Body of pancreas (tissue), 4 donors: ENCODE measurements at regions not wholly inside any gene's neighbourhood (a gene's known extent, or its start where the extent isn't known, plus 50 kb on each side); places are given as distances from the start of the nearest gene placed in this dataset.

ENCODE experiments used
- ATAC-seq: fragments of 150-250 bp; one replicate; pipeline ENCODE4 v1.9.1; 2016
- DNase-seq, 4 donors: peaks; one replicate each; pipeline ENCODE4 v3.0.0-alpha.2; 2019
- H3K27ac ChIP-seq, 4 donors: fragments of 200-600 bp; sonication (generic); 1 replicate in 3 of 4; 2 replicates in 1 of 4; pipeline versions ENCODE4 v1.5.1 to v1.6.1; 2016 to 2019; ENCODE audit warnings: mild to moderate bottlenecking in 1 of 4, mixed read lengths in 1 of 4, moderate library complexity in 1 of 4
- H3K27me3 ChIP-seq, 2 donors: fragments of 200-600 bp; sonication (generic); one replicate each; pipeline ENCODE4 v1.6.0; 2016; ENCODE audit warnings: mild to moderate bottlenecking in 1 of 2
- H3K36me3 ChIP-seq, 2 donors: fragments of 200-600 bp; sonication (generic); replicated peaks in 1 of 2; 2 replicates each; pipeline ENCODE4 v1.5.1; 2016; ENCODE audit warnings: low read depth in 2 of 2; ENCODE audit not compliant: insufficient read depth in 1 of 2
- H3K4me1 ChIP-seq: fragments of 200-600 bp; sonication (generic); one replicate; pipeline ENCODE4 v1.6.0; 2016
- H3K4me3 ChIP-seq, 2 donors: fragments of 200-600 bp; sonication (generic); 1 replicate in 1 of 2; 2 replicates in 1 of 2; pipeline ENCODE4 v1.5.1; 2016 to 2019
- H3K9me3 ChIP-seq, 3 donors: fragments of 200-600 bp; sonication (generic); 1 replicate in 2 of 3; 2 replicates in 1 of 3; pipeline ENCODE4 v1.5.1; 2016
- POLR2A ChIP-seq, 3 donors: fragments of 450-650 bp; IDR thresholded peaks; one replicate each; pipeline ENCODE4 v1.6.1; 2016; ENCODE audit warnings: antibody characterized with exemption in 3 of 3, mild to moderate bottlenecking in 2 of 3
- WGBS, 2 donors: methylation state at CpG; one replicate each; pipeline ENCODE4 v1.1.5; 2017; 5-methylcytosine and 5-hydroxymethylcytosine counted together
- intact Hi-C: fragments of 100-400 bp; cut with DNase I; formaldehyde crosslinking; loops from one replicate; pipeline ENCODE4 v1.15.1; 2023
- TF ChIP-seq, protein P1 (sequence below), 7 experiments: fragments of 450-650 bp in 4 of 7; fragments of 200-600 bp in 3 of 7; sonication (generic) in 3 of 7; IDR thresholded peaks; one replicate each; pipeline ENCODE4 v1.5.1; 2016 to 2019; ENCODE audit warnings: antibody characterized with exemption in 7 of 7

DNA sequence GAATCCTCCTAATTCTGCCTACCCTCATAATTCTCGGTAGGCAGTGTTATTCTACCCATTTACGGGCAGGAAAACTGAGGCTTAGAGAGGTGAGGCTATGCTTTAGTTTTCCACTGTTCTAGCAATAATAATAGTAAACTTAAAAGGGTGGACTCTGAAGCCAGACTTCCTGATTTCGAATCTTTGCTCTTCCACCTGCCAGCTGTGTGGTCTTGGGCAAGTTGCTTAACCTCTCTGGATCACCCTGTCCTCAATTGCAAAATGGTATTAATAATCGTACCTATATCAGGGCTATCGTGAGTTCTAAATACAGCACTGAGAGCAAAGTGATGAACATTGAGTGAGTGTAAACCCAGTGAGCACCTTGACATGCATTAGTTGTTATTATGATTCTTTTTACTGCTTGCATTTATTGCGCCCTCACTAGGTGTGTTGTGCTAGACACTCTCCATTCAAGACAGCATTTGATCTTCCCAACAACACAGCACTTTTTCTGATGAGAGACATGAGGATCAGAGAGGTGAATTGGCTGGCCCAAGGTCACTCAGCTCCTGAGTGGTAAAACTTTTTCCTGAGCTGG lies 102.3 kb upstream of the CSF3R start:
- Histone ChIP-seq H3K4me1 (no peaks in the 10 kb centered on the region), H3K27me3 (no peaks in the 10 kb centered on the region), H3K36me3 (no peaks in the 10 kb centered on the region), H3K9me3 (no peaks in the 10 kb centered on the region), H3K27ac (no peak overlapping the region), H3K4me3 (no peak overlapping the region)
- DNase-seq (no peak), ATAC-seq (no peak)
- intact Hi-C loops: no loop called here
- WGBS, 2 donors: 43 to 53% methylated on average over 6 of the region's 6 CpGs
- TF ChIP-seq, protein P1, sequence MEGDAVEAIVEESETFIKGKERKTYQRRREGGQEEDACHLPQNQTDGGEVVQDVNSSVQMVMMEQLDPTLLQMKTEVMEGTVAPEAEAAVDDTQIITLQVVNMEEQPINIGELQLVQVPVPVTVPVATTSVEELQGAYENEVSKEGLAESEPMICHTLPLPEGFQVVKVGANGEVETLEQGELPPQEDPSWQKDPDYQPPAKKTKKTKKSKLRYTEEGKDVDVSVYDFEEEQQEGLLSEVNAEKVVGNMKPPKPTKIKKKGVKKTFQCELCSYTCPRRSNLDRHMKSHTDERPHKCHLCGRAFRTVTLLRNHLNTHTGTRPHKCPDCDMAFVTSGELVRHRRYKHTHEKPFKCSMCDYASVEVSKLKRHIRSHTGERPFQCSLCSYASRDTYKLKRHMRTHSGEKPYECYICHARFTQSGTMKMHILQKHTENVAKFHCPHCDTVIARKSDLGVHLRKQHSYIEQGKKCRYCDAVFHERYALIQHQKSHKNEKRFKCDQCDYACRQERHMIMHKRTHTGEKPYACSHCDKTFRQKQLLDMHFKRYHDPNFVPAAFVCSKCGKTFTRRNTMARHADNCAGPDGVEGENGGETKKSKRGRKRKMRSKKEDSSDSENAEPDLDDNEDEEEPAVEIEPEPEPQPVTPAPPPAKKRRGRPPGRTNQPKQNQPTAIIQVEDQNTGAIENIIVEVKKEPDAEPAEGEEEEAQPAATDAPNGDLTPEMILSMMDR (IDR thresholded peaks at IDR 0.05): no peak
- TF ChIP-seq POLR2A (IDR thresholded peaks at IDR 0.05): no peak

DNA sequence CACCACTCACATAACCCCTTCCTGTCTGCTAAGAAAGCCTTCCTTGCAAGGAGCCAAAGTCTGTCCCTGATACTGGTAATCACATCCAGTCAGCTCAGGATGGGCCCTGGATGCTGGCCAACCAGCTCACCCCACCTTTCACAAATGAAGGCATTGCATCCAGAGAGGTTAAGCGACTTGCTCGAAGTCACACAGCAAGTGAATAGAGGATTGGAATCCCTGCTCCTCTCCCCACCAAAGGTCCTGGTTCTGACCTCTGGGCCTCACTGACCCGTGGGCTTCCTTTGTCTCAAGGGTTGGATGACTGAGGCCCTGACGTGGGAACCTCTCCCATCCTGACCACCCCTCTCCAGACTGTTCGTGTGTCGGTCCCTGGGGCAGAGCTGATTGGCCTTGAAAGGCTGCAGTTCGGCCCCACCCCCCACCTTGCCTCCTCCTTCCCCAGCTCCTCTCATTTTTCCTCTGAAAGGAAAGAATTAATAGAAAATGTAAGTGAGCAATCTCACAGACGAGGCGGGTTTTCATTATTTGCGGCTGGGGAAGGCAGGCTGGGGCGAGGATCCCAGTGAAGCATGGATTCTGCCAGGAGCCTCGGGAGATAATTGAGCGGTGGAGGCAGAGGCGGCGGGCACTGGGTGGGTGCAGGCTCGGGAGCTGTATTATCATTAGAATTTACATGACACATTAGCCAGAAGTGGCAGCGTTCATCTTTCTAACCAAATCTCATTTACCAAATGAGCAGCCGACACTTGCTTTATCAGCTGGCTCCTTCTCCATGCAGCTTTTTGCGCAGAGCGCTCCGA lies 101.5 kb upstream of the CSF3R start:
- Histone ChIP-seq H3K27me3 (no peaks in the 10 kb centered on the region), H3K36me3 (no peaks in the 10 kb centered on the region), H3K9me3 (no peaks in the 10 kb centered on the region), H3K27ac (no peak overlapping the region), H3K4me1 (no peaks in the 10 kb centered on the region), H3K4me3 (no peak overlapping the region)
- no peak for DNase-seq
- ATAC-seq: no peak
- TF ChIP-seq POLR2A (IDR thresholded peaks at IDR 0.05): no peak
- TF ChIP-seq, protein P1 (IDR thresholded peaks at IDR 0.05): no peak
- WGBS, 2 donors: 51 to 52% methylated on average over 19 to 21 of the region's 21 CpGs
- intact Hi-C loops: no loop called here

DNA sequence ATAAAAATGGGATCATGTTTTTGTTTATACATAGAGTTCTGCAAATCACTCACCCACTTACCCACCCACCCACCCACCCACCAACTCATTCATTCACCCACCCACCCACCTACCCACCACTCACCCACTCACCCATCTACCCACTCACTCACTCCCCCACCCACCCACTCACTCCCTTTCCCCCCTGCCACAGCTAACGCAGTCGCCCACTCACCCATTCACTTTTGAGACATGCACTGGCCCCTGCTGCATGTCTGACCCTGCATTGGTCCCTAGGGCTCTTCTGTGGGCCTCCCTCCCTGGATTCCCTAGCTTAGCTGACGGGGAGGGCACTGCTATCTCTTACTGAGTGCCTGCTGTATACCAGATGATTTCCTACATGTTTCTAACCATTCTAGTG lies 100.4 kb upstream of the CSF3R start:
- ATAC-seq: no peak
- DNase-seq: no peak
- no peak for TF ChIP-seq POLR2A (IDR thresholded peaks at IDR 0.05)
- TF ChIP-seq, protein P1 (IDR thresholded peaks at IDR 0.05): no peak
- no peak overlapping the region for H3K4me3 ChIP-seq
- H3K9me3 ChIP-seq: no peaks in the 10 kb centered on the region
- WGBS, 2 donors: 70 to 90% methylated on average over 1 to 3 of the region's 3 CpGs
- no peaks in the 10 kb centered on the region for H3K27me3 ChIP-seq
- intact Hi-C loops: no loop called here
- no peaks in the 10 kb centered on the region for H3K36me3 ChIP-seq
- H3K27ac ChIP-seq: no peak overlapping the region
- H3K4me1 ChIP-seq: no peaks in the 10 kb centered on the region

DNA sequence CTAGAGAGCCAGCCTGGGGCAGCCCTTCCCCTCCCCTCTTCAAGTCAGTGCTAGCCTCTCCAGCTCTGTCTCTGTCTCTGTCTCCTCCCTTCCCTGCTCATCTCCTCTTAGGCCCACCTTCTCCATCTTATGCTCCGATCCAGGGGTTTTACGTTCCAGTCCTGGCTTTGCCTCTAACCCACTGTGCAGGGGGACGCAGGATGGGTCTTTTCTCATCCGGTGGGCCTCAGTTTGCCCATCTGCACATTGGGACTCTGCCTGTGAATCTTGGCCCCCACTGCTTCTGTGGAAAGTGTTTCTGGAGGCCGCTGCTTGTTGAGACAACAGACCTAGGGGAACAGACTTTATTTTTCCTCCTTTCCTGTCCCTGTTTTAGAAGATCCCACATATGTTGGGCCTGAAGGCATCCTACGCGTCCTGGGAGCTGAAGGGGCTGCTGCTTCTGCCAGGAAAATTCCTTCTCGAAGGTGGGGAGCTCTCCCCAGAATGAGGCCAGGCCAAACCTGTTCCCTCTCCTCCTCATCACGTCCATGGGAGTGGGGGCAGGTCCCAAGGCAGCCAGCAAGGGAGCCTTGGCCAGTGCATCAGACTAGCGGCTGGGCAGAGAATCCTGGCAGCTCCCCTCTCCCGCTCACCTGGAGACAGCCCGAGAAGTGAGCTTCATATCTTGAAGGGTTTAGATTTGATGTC lies 99.5 kb upstream of the CSF3R start:
- Histone ChIP-seq H3K4me1 (no peaks in the 10 kb centered on the region), H3K36me3 (no peaks in the 10 kb centered on the region), H3K9me3 (no peaks in the 10 kb centered on the region), H3K4me3 (no peak overlapping the region), H3K27ac (no peak overlapping the region), H3K27me3 (no peaks in the 10 kb centered on the region)
- WGBS, 2 donors: 57 to 63% methylated on average over 11 to 12 of the region's 12 CpGs
- intact Hi-C loops: no loop called here
- TF ChIP-seq POLR2A (IDR thresholded peaks at IDR 0.05): no peak
- TF ChIP-seq, protein P1 (IDR thresholded peaks at IDR 0.05): no peak
- DNase-seq: no peak
- no peak for ATAC-seq
